Activated CD8-positive, alpha-beta memory T cell treated with anti-CD3 and anti-CD28 coated beads for 36 hours (primary cell): ENCODE measurements at regions not wholly inside any gene's neighbourhood (a gene's known extent, or its start where the extent isn't known, plus 50 kb on each side); places are given as distances from the start of the nearest gene placed in this dataset.

Source experiments
- CTCF ChIA-PET: fragments of 350-600 bp; sonication (Branson Sonifier 250); formaldehyde crosslinking; loops from one replicate; lab custom pipeline; 2021; ENCODE audit warnings: antibody characterized with exemption; lab: Charles Lee
- POLR2A ChIA-PET: fragments of 350-600 bp; sonication (Branson Sonifier 250); formaldehyde crosslinking; loops from one replicate; lab custom pipeline; 2021; ENCODE audit warnings: antibody characterized with exemption; lab: Charles Lee

DNA sequence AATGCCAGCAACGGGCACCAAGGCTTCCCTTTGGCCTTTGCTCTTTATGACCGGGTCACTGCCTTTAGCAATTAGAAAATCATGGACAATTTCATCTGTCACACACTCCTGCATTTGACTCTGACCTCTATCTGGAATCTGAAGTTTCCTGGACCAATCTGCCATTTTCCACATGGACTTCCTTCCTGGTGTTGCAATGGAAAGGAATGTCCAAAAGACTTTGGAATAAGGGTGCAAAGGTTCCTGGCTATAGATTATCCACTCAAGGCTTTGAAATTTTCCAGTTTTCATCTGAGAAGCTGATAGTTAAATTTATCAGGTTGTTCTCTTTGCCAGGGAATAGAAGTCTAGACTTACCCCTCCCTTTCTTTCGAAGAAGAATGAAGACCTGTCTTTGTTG is 523.1 kb upstream of the ZNF462 start:
- ChIA-PET POLR2A (no interaction called here), CTCF (no interaction called here)

GRCh38 chr9:106350777-106351176 is 512.2 kb upstream of the ZNF462 start:
- POLR2A ChIA-PET, result no interaction called here
- CTCF ChIA-PET, result no interaction called here

GRCh38 chr9:106356924-106357323 is 506.0 kb upstream of the ZNF462 start:
- POLR2A ChIA-PET, result no interaction called here
- CTCF ChIA-PET, result no interaction called here

- POLR2A ChIA-PET, result no interaction called here
- CTCF ChIA-PET, result no interaction called here
Measured at GRCh38 chr9:106358331-106358730, 504.6 kb upstream of the ZNF462 start.

DNA sequence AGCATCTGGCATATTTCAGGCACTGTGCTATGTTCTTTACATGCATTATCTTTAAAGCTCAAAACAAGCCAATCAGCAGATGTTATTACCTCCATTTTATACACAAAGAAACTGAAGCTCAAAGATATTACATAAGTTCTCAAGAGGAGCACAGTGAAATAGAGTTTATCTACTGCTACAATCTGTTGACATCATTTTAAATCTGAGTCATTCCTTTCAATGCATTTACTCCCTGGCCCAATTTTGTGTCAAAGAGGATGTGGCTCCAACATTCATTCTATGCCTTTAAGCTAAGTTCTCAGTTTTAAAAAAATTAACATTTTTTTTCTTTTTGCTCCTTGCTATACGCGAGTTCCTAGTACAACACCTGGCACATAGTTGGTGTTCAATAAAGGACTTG is 486.3 kb upstream of the ZNF462 start:
- POLR2A ChIA-PET, result no interaction called here
- CTCF ChIA-PET, result no interaction called here

GRCh38 chr9:106383072-106383471 is 479.9 kb upstream of the ZNF462 start:
- POLR2A ChIA-PET, result no interaction called here

GRCh38 chr9:106387965-106388364 is 475.0 kb upstream of the ZNF462 start:
- ChIA-PET CTCF (no interaction called here), POLR2A (no interaction called here)

More at GRCh38 chr9:106383072-106383471, 479.9 kb upstream of the ZNF462 start:
- CTCF ChIA-PET, result no interaction called here

- CTCF ChIA-PET, result no interaction called here
- POLR2A ChIA-PET, result no interaction called here
Measured at GRCh38 chr9:106393226-106393625, 469.7 kb upstream of the ZNF462 start.

DNA sequence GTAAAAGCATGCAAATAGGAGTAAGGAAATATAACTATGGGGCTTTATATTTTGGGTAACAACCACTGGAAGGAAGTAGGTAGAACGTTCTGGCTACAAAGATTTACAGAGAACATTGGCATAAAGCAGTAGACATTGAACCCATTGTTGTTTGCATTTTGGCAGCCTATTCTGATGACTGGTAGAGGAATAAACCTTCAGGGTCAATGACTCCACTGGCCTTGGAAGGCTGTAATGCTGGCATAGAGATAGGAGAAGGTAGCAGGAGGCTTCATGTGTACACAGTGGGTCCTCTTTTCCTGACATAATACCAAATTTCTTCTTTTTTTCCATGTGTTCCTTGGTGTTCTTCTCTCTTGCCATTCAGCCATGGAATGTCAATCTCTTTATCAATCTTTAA is 462.8 kb upstream of the ZNF462 start:
- ChIA-PET POLR2A (no interaction called here), CTCF (no interaction called here)

GRCh38 chr9:106400950-106401349 is 462.0 kb upstream of the ZNF462 start:
- ChIA-PET CTCF (no interaction called here), POLR2A (no interaction called here)

- POLR2A ChIA-PET, result no interaction called here
- CTCF ChIA-PET, result no interaction called here
Measured at GRCh38 chr9:106403081-106403480, 459.9 kb upstream of the ZNF462 start.

DNA sequence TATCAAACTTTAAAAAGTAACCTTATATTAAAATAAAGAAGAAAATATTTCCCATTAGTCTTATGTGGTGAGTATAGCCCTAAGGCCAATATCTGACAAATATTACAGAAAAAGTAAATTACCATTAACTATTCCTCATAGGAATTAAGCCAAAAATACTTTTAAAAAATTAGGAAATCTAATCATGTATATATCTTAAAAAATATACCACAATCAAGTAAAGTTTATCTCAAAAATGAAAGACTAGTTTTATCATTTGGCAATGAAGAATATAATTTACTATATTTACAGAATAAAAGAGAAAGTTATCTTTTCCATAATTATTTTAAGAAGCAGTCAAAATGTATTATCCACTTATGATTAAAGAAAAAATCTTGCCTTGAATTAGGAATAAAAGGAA is 458.8 kb upstream of the ZNF462 start:
- POLR2A ChIA-PET, result no interaction called here
- CTCF ChIA-PET, result no interaction called here

- POLR2A ChIA-PET, result no interaction called here
- CTCF ChIA-PET, result no interaction called here
Measured at GRCh38 chr9:106405871-106406435, 457.0 kb upstream of the ZNF462 start.

DNA sequence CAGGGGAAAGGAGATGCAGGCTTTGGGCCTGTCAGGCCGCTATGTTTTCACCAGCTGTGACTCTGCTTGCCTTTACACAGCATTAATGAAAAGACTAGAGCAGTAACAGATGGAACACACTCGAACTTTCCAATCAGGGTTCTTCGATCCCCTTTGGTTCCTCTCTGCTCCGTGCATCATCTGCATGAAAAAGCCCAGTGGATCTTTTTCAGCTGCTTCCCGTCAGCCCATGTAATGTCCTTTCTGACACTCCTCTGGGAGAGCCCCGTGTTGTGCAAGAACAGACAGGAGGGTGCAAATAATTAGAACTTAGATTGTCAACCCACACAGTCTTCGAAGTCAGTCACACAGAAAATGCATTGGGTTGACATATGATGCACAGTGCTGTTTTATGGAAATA is 448.9 kb upstream of the ZNF462 start:
- ChIA-PET POLR2A (no interaction called here), CTCF (no interaction called here)

GRCh38 chr9:106417685-106418084 is 445.3 kb upstream of the ZNF462 start:
- ChIA-PET CTCF (no interaction called here), POLR2A (no interaction called here)

DNA sequence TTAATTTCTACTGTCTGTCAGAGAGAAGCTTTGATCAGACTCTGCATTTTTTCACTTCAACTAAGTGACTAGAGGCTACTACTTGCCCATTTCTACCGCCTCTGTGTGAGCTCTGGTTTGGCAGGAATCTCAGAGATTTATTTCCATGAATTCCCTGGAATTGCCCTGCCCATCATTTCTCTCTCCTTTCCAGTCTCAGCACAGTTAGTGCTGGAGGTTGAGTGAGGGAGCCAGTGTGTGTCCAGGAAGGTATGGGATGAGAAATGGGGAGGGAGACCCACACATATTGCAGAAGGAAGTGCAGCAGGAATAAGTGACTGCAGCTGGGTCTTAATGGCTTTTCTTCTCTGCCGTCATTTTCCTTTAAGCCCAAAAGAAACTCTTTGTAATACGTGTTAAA is 443.1 kb upstream of the ZNF462 start:
- CTCF ChIA-PET, result no interaction called here

GRCh38 chr9:106420511-106420944 is 442.4 kb upstream of the ZNF462 start:
- POLR2A ChIA-PET, result no interaction called here

More for the DNA sequence above, 443.1 kb upstream of the ZNF462 start:
- POLR2A ChIA-PET, result no interaction called here

DNA sequence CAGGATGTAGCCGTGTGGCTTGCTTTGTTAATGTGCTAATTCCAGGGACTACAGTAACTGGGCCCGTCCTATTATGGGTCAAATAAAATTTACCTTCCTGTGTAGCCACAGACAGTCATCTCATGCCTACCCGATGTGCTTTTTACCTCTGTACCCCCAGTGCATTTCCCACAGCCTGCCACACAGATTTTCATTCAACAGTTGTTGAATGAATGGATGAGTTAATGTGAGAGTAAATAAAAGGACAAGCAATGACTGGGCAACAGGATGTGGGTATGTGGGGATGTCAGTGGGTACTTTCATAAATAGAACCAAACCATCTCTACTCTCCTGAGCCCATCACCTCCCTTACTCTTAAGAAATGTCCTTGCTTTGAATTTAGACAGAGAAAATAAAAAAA is 441.2 kb upstream of the ZNF462 start:
- CTCF ChIA-PET, result no interaction called here
- POLR2A ChIA-PET, result no interaction called here

More at GRCh38 chr9:106420511-106420944, 442.4 kb upstream of the ZNF462 start:
- CTCF ChIA-PET, result no interaction called here

- CTCF ChIA-PET, result no interaction called here
- POLR2A ChIA-PET, result no interaction called here
Measured at GRCh38 chr9:106423575-106423974, 439.4 kb upstream of the ZNF462 start.

DNA sequence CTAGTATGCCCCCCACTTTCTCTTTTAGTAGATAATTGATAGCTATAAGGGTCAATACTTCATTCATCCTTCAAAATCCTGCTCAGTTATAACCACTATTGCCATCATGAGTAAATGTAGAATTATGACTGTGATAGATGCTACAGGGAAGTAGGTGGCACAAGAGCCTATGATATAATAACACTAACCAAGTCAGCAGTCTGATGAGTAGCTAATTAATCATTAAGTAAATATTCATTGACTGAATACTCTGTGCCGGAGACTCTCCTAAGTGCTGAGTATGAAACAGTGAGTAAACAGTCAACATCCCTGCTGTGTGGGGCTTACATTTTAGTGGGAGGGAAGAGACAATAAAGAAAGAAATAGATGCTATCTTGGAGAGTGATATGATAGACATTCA is 430.3 kb upstream of the ZNF462 start:
- CTCF ChIA-PET, result no interaction called here
- POLR2A ChIA-PET, result no interaction called here

DNA sequence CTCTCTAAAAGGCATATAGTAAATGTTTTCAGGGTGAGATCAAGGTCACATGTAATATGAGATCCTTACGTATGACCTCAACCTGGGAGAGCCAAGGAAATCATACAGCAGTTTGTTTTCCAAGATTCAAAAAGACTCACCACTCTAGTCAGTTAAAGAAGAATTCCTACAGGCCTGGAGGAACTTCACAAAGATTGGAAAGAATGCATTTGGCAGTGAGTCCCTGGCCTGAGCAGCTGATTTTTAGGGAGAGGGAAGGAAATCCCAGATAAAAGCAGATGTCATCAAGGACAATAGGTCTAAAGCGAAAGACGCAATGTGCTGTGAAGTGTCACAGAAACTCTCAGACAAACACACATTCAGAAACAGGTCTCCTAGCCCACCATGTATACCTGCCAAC is 424.0 kb upstream of the ZNF462 start:
- ChIA-PET CTCF (no interaction called here), POLR2A (no interaction called here)

DNA sequence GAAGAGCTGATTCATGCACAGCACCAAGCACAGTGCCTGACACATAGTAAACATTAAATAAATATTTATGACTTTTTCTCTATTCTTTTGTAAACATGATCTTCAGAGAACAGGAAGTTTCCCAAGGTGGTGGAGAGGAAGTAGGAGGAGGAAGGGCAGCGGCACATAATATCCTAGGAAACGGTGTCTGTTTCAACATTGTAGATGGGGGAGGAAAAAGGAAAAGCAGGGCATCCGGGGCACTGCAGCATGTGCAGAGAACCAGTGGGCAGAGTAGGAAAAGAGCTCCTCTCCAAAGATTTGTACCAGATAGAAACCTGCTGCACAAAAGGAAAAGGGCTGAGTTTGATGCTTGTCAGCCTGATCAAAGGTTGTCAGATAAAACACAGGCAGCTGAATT is 421.7 kb upstream of the ZNF462 start:
- POLR2A ChIA-PET, result no interaction called here
- CTCF ChIA-PET, result no interaction called here
